ENCODE measurements at regions not wholly inside any gene's neighbourhood (a gene's known extent, or its start where the extent isn't known, plus 50 kb on each side); places are given as distances from the start of the nearest gene placed in this dataset.

GRCh38 chr18:25646971-25647370, 295.0 kb upstream of the ZNF521 start:
- no peak for DNase-seq (ENCODE audit: low read depth)

- no peak for DNase-seq (ENCODE audit: low read depth)
Measured at GRCh38 chr18:25639596-25639995, 287.6 kb upstream of the ZNF521 start.

- DNase-seq (ENCODE audit: low read depth): no peak
Measured at GRCh38 chr18:25633563-25633962, 281.6 kb upstream of the ZNF521 start.

- no peak for DNase-seq (ENCODE audit: low read depth)
Measured at GRCh38 chr18:25630682-25631081, 278.7 kb upstream of the ZNF521 start.

GRCh38 chr18:25621682-25622081, 269.7 kb upstream of the ZNF521 start:
- DNase-seq (ENCODE audit: low read depth): no peak

GRCh38 chr18:25621144-25621543, 269.2 kb upstream of the ZNF521 start:
- DNase-seq (ENCODE audit: low read depth): no peak

GRCh38 chr18:25614168-25614567, 262.2 kb upstream of the ZNF521 start:
- DNase-seq (ENCODE audit: low read depth): no peak

GRCh38 chr18:25612466-25612865, 260.5 kb upstream of the ZNF521 start:
- no peak for DNase-seq (ENCODE audit: low read depth)

- no peak for DNase-seq (ENCODE audit: low read depth)
Measured at GRCh38 chr18:25608091-25608490, 256.1 kb upstream of the ZNF521 start.

- DNase-seq (ENCODE audit: low read depth): no peak
Measured at GRCh38 chr18:25604894-25605597, 253.1 kb upstream of the ZNF521 start.

GRCh38 chr18:25604196-25604893, 252.4 kb upstream of the ZNF521 start:
- no peak for DNase-seq (ENCODE audit: low read depth)

- DNase-seq (ENCODE audit: low read depth): no peak
Measured at GRCh38 chr18:25599443-25599842, 247.5 kb upstream of the ZNF521 start.

- DNase-seq (ENCODE audit: low read depth): no peak
Measured at GRCh38 chr18:25597476-25597875, 245.5 kb upstream of the ZNF521 start.

GRCh38 chr18:25595274-25596060, 243.5 kb upstream of the ZNF521 start:
- DNase-seq (ENCODE audit: low read depth): no peak

GRCh38 chr18:25594351-25594750, 242.4 kb upstream of the ZNF521 start:
- DNase-seq (ENCODE audit: low read depth): no peak

GRCh38 chr18:25592804-25593360, 240.9 kb upstream of the ZNF521 start:
- no peak for DNase-seq (ENCODE audit: low read depth)

GRCh38 chr18:25590456-25590855, 238.5 kb upstream of the ZNF521 start:
- DNase-seq (ENCODE audit: low read depth): no peak

GRCh38 chr18:25587545-25587944, 235.6 kb upstream of the ZNF521 start:
- DNase-seq (ENCODE audit: low read depth): no peak

- no peak for DNase-seq (ENCODE audit: low read depth)
Measured at GRCh38 chr18:25568986-25569385, 217.0 kb upstream of the ZNF521 start.

GRCh38 chr18:25563816-25564683, 212.1 kb upstream of the ZNF521 start:
- DNase-seq (ENCODE audit: low read depth): no peak

GRCh38 chr18:25563346-25563745, 211.4 kb upstream of the ZNF521 start:
- no peak for DNase-seq (ENCODE audit: low read depth)

GRCh38 chr18:25561918-25562317, 210.0 kb upstream of the ZNF521 start:
- no peak for DNase-seq (ENCODE audit: low read depth)
